Suppressor macrophage treated with lipopolysaccharide for 4 hours (primary cell): ENCODE measurements at regions not wholly inside any gene's neighbourhood (a gene's known extent, or its start where the extent isn't known, plus 50 kb on each side); places are given as distances from the start of the nearest gene placed in this dataset.

Experiments used
- DNase-seq: peaks from one replicate; pipeline ENCODE4 v3.0.0-alpha.2; 2020

DNA sequence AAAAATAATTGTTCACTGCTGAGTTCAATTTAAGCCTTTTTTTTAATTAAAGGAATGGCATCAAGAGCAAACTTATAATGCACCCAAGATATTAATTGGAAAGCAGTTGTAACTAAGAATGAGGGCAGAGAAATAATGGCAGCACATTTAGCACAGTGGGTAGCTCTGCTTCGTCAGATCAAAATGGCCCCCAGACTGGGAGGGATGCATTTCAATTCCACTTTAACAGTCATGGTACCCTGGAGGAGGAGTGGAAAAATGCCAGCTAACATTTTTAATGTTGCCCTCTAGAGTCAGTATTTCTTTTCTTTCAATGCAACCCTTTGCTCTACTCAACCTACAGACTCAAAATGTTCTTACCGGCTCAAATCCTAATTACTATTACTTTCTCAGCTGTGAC, 504.8 kb upstream of the SETBP1 start:
- DNase-seq = no peak

DNA sequence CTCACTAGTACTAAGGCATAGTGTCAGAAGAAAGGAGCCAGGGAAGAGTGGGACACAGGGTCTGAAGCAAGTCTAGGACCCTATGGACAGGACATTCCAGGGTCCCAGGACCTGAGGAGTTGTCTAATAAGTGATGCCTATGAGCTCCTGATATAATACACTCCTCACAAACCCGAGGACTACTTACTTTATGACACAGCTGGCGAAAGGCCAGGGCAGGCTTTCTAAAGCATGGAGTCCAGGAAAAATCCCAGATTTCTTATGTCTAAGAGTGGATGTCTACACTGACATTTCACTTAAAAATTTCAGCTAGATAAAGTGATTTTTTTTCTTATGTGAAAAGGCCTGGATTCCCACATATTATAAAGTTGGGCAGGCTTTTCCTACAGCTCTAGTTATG, 502.2 kb upstream of the SETBP1 start:
- DNase-seq = no peak

DNA sequence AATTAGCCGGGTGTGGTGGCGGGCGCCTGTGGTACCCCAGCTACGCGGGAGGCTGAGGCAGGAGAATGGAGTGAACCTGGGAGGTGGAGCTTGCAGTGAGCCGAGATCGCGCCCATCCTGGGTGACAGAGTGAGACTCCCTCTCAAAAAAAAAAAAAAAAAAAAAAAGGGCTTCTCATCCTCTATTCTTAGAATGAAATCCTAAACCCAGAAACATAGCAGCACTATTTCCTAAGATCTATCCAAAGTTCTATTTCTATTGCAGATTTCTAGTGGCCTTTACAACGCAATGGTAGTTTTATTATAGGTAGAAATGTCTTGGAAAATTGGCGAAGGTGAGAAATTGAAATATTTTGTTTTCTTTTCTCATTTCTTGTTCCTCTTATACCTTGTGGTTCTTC, 501.0 kb upstream of the SETBP1 start:
- DNase-seq = no peak

DNA sequence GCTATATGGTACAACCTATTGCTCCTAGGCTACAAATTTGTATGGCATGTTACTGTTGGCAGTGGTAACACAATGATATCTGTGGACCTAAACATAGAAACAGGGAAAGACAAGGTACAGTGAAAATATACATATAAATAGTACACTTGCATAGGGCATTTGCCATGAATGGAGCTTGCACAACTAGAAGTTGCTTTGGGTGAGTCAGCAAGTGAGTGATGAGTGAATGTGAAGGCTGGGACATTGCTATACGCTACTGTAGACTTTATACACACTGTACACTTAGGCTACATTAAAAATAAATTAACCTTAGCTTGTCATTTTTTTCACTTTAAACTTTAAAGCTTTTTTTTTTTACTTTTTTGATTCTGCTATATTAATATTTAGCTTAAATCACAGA, 500.0 kb upstream of the SETBP1 start:
- DNase-seq = no peak

DNA sequence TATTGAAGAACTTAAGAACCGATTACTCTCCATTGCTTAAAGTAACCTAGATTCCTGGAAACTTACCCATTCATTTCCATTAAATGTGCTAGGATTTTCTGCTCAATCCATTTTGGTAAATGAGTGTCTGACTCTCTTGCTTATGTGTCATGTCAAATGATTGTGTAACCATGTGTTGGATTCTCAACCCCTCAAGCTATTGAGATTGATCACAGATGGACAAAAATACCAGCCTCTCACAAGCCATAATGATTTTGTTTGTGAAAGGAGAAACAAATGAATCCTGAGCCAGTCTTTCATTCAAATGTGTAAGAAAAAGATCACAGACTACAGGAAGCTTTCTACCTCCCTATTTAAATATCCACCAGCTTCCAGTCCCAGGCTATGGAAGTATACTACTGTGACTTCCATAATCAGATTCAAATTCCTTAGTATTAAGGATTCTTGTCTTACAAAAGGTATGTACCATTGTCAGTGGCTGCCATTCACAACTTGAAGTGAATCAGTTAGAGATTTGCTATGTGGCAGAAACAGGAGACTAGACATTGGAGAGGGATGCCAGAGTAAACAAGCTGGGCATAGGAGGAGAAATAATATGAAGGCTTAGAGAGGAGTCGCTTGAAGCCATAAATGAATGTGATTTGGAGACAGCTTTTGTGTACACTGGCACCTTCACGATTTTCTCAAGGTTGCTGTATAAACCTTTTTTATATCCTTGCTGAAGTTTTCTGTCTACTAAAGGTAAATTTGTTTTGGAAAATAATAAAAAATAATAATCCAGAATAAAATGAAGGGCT, 498.5 kb upstream of the SETBP1 start:
- no peak for DNase-seq

DNA sequence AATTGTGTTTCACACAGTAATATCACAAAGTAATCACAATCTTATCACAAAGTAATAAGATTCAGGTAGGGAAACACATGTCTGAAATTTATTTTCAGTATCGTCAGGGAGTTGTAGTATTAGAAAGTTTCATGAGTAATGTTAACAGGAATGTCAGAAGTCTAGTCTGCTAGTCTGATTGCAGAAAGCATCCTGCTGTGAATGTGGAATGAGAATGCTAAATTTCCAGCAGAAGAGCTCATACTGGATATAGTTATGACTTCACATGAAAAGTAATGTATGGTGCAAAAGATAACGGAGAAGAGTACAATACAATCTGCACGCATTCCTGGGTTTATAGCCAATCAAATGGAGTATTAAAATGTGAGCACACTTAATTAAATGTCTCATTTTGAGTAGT, 494.7 kb upstream of the SETBP1 start:
- DNase-seq = no peak

DNA sequence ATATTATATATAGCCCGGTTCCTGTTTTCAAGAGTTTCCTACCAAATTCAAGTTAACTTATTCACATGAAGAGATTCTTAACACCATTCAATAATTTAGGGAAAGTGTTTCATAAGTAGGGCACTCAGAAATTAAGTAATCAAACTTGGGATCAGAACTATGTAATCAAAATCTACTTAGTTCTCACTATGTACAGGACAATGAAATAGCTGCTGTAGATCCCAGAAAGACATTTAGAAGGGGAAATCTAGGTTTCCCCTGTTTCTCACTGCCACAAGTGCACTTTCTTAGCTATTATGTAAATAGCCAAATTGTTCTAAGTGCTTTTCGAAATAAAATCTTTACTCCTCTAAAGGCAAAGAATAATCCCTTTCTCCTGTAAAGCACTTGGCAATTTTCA, 493.6 kb upstream of the SETBP1 start:
- DNase-seq = no peak

DNA sequence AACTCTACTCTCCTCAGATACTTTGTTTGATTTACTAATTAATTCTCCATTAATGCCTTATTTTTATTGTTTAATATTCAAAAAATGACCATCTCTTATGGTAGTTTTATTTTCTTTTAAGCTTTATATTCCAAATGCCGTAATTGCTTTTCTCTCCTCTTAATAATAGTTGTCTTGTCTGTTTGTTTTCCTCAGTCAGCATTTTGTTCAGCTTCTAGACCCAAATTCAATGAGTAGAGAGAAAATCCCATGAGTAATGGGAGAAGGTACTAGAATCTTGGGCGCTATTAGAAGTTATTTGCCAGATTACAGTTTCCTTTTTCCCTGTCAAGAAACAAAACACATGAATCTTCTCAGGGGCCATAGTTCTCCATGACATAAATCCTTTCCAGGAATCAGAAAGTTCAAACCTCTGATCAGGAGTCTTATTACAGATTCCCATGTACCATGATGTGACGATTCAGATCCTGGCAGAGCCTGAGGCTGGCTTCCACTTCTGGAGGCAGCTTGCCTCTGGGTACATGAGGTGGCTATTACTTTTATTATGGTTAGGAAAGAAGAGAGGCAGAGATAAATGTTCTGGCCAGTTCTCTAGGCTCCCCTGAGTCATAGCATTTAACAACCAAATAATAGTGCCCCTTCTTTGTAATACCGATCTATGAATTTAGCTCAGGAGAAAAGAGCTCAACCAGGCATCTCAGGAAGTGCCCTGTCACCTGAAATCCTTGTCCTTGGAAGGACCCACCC, 485.1 kb upstream of the SETBP1 start:
- DNase-seq = no peak

DNA sequence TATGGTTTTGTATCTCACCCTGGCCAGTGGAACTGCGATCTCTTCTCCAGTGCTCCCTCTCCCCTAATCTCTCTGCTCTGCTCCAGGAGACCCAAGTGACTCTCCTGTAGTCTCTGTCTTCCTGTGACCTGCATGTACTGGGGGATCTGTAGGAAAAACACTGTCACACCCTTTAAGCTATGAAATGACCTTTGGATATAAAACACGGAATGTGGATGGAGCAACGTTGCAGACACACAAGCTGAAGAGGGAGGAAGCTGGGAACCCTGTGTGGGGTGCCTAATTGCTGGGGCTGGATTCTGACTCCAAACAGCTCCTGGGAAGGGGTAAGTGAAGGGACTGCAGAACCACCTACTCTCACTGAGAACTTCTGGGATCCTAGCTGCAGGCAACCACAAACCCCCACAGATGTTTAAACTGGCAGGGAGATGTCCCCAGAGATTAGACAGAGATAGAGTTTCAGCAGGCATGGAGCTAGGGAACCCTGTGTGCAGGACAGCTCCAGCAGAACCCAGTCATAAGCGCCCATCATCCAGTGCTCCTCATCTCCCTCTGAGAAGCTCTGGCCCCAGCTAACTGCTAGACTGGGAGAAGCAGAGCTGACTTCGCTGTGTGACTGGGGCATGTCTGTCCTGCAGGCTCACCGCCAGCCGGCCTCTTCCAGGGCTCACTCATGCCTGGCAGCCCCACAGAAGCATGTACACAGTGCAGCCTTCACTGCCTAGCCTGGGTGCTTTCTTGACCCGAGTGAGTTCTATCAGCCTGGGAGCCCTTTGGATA, 482.7 kb upstream of the SETBP1 start:
- DNase-seq = no peak

DNA sequence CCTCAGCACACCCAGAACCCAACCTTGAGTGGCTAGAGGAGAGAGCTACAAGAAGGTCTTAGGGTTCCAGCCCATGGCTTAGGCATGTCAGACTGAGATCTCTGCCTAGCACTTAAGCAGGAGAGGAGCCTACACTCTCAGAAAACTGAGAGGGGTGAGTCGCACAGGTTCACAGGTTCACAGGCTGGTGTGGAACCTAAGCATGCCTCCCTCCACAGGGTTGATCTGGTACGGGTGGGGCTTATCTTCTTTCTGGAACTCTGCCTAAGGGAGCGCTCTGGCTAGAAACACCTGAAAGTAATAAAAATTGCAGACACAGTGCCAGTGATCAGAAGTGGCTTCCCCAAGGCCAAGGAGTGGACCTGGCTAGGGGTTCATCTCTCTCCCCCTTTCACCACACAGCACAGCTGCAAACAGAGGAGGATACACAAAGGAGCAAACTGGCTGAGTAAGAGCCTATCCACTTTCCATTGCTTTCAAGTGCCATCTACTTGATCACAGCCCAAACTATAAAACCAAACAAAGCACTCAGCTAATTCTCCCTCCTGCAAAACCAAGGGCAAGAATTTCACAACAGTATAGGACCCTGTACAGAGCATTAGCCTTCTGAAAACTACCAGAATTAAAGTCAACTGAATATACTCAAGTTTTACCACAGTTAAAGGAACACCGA, 481.9 kb upstream of the SETBP1 start:
- no peak for DNase-seq

DNA sequence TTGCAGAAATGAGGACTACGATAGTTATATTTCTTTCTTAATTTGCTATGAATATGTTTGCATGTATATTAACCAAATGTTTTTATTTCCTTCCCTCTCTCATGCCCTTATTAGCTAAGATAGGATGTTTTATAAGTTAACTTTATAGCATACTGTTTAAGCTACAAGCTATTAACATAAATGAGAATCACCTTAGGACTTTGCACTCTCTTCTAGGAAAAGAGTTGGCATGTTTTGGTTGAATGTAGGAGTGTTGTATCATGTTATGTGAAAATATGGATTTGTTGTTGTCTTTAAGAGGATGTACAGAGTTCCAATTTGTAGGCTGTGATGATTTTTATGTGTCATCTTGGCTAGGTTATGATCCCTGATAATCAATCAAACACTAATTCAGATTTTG, 467.4 kb upstream of the SETBP1 start:
- DNase-seq = no peak

DNA sequence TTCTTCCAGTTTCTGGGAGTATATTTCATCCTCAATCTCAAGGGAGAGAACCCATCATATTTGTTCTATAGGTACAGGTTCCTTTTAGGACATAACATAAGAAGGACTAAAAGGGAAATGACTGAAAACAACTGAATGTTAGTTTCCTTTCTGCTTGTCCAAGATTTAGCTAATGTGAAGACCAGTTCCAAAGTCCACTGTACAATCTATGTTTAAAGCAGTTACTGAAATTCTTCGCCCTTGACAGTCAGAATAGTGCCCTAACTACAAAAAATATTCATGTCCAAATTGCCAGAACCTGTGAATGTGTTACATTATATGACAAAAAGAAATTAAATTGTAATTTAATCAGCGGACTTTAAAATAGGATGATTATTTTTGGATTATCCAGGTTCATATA, 466.3 kb upstream of the SETBP1 start:
- no peak for DNase-seq

DNA sequence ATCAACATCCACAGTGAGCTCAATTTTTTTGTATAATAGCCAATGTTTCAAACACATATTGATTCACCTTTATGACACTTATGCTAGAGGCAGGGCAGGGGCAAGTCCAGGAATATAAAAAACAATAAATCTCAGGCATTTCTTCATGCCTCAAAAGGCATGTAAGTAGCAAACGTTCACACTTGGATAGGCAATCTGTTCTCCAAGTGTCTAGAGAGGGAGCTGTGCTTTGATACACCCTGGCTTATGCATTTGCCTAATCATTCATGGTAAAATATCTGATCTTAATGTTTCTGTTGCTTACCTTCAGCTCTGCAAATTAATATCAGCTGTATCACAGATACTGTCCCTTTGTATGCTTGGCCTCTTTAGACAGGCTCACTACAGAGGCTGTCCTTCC, 464.5 kb upstream of the SETBP1 start:
- no peak for DNase-seq

DNA sequence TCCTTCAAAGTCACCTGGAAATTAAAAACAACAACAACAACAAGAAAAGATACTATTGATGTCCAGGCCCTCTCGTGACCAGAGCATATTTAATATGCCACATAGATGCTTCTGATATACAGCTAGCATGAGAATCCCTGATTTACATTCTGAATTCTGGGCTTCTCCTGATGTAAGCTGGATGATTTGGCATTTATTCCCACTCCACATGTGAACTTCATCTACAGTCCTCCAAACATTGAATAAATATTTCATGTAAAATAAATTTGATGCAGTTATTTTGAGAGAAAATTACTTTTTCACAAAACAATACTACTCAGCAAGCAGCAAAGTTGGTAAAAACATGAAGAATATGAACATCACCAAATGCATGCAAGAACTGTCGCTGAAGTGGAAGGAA, 453.2 kb upstream of the SETBP1 start:
- no peak for DNase-seq

DNA sequence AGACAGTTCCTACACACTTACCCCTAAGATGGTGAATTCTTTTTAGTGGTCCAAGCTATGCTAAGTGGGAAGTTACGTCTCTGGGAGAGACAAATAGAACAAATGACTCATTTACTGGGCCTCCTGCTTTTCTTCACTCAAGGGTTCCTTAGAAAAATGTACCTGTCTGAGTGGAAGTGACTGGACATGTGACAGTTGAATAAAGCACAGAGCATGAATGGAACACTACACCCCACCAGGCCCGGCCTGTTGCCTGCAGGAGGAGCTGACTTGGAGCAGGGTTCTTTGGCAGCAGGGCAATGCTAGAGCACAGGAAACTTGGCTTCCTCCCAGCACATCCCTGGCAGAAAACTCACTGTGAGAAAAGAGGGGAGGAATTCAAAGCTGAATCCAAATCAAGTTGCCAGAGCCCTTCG, 451.0 kb upstream of the SETBP1 start:
- DNase-seq = no peak

DNA sequence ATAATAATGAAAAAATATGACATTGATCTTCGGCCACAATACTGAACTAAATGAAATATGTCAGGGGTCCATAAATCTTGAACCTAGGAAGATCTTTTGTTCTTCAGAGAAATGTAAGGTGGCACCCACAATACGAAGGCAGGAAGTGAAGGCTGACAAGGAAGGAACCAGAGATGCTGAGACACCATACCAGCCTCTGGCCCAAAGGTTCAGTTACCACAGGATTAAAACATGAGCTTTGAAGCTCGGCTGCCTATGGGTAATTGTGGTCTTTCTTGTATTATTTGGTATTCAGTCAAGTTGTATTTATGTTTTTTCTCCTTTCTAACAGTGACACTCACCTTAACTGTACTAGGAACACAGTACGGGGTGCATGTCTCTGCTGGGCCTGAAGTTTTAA, 448.8 kb upstream of the SETBP1 start:
- no peak for DNase-seq

DNA sequence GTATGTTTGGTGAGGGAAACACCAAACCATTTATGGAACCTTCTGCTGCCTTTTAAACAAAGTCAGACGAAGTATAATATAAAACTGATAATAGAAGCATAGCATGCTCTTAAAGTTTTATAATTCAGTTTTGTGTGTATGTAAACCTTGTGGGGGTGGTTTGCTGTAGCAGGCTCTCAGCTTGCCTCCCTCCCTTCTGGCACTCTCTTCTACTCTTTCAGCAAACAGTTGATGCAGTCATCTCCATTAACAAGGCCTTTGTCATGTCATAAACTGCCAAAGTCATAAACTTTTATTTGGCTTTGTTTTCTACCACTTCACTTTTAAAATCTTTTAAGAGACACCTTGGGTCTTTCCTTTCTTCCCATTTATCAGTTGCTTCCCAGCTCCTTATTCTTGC, 448.2 kb upstream of the SETBP1 start:
- no peak for DNase-seq

DNA sequence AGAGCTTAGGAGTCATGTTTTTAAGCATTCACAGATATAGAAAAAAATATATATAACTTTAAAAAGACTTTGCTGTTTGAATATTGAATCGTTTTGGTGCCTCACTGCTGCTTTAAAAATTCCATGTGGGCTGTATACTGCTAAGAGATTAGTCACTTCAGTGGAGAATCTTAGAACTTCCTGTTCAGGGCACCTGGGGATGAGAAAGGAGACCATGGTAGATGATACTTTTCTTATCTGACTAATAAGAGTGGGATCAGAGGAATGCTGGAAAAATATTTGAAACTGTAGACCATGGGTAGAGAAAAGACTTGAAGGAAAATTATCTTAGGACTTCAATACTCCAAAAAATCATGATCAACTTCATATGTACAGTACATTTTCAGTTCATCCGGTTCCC, 442.2 kb upstream of the SETBP1 start:
- DNase-seq = no peak

DNA sequence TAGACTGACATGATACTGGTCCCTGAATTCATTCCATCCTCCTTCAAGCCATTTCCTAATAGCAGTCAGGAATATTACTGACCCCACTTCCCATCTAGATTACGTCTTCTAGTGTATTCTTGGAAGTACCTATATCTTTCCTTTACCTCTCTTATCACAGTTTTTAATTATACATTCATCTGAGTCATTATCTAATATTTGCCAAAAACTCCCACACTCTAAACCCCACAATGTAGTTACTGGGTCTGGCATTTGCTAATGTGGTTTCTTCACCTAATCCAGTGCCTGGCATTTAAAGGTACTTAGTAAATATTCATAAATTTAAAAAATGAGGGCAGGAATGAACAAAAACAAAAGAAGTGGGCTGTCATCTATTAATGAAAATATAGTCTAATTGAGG, 441.8 kb upstream of the SETBP1 start:
- no peak for DNase-seq

DNA sequence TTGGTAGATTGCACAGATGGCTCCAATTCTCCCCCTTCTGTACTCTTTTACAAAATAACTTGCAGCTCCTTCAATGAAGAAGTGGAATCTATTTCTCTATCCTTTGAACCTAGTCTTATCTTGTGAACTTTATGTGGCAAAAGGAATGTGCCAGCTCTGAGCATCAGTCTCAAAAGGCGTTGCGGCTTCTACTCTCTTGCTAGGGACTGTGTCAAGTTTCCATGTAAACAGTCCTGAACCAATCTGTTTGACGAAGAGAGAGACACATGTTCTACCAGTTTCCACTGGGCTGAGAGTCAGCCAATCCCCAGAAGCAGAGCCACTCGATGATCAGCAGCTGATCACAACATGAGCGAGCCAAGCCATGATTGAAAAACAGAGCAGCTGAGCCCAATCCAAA, 439.7 kb upstream of the SETBP1 start:
- no peak for DNase-seq

DNA sequence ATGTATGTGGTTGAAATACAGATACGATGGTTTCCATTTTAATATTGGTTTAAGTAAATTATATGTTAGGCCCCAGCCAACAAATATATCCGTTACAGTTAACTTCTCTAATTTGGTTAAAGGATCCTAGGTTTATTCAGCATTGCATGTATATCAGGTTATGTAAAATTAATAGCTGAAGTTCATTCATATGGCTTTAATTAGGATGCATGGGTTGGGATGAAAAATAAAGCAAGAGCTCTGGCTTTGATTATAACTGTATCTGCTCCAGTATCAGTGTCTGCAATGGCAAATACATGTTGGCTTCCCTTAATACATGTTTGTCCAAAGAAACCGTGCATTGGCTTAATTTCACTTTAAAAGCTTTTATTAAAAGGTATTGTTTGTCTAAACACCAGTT, 435.7 kb upstream of the SETBP1 start:
- no peak for DNase-seq

DNA sequence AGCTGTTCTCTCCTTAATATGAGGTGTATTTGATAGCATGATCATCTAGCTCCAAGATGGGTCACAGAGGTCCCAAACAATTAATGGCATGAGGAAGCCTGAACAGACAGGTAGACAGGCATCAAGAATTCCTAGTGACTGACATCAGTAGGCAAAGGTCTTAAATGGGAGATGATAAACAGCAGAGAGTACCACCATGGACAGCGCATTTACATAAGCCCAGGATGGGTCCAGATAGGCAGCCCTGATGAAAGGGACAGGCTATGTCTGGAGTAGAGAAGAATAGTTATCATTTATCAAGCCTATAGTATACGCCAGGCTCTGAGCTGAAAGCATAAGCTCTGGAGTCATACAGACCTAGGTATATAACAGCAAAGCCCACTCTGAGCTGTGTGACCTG, 434.7 kb upstream of the SETBP1 start:
- DNase-seq = no peak

DNA sequence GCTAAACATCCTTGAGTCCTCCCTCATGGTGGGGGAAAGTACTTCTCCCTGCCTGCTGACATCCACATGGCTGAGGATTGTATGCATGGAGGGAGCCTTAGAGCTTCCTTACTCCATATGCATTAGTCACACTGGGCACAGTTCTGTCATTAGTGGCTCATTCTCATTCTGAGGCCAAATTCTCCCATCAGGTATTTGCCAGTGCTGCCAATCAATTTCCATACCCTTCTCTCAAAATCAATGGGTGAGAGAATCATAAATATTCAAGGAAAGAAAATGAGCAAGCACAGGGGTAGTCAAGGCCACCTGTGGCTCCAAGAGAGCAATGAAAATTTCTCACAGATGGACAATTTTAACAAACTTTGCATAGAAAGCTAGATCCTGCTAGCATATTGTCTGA, 422.6 kb upstream of the SETBP1 start:
- DNase-seq = no peak
